ENCODE measurements at regions not wholly inside any gene's neighbourhood (a gene's known extent, or its start where the extent isn't known, plus 50 kb on each side); places are given as distances from the start of the nearest gene placed in this dataset.

GRCh38 chr13:111394211-111394922 is 73.9 kb downstream of the TEX29 start:
- no peak for DNase-seq

- DNase-seq = no peak
These were observed 75.3 kb downstream of the TEX29 start for GRCh38 chr13:111395511-111396393.

- no peak for DNase-seq
These were observed 76.0 kb downstream of the TEX29 start for GRCh38 chr13:111396457-111396856.

GRCh38 chr13:111397202-111397880 is 76.9 kb downstream of the TEX29 start:
- DNase-seq = no peak

GRCh38 chr13:111398196-111398595 is 77.8 kb downstream of the TEX29 start:
- DNase-seq = no peak

GRCh38 chr13:111398715-111399299 is 78.4 kb downstream of the TEX29 start:
- no peak for DNase-seq

GRCh38 chr13:111399334-111399733 is 78.9 kb downstream of the TEX29 start:
- DNase-seq = no peak

- DNase-seq = no peak
These were observed 79.5 kb downstream of the TEX29 start for GRCh38 chr13:111399776-111400538.

- DNase-seq = no peak
These were observed 80.7 kb downstream of the TEX29 start for GRCh38 chr13:111401151-111401550.

GRCh38 chr13:111401755-111402154 is 81.3 kb downstream of the TEX29 start:
- no peak for DNase-seq

- DNase-seq = no peak
These were observed 82.0 kb downstream of the TEX29 start for GRCh38 chr13:111402441-111402840.

- no peak for DNase-seq
These were observed 82.8 kb downstream of the TEX29 start for GRCh38 chr13:111403266-111403665.

GRCh38 chr13:111404746-111405145 is 84.3 kb downstream of the TEX29 start:
- DNase-seq = no peak

- DNase-seq = no peak
These were observed 86.2 kb downstream of the TEX29 start for GRCh38 chr13:111406636-111407035.

GRCh38 chr13:111407381-111408131 is 87.1 kb downstream of the TEX29 start:
- no peak for DNase-seq

GRCh38 chr13:111409413-111409812 is 89.0 kb downstream of the TEX29 start:
- DNase-seq = no peak

- no peak for DNase-seq
These were observed 90.0 kb downstream of the TEX29 start for GRCh38 chr13:111410232-111411021.

- DNase-seq = no peak
These were observed 90.9 kb downstream of the TEX29 start for GRCh38 chr13:111411151-111411858.

GRCh38 chr13:111411919-111412650 is 91.6 kb downstream of the TEX29 start:
- no peak for DNase-seq
